ENCODE measurements at regions not wholly inside any gene's neighbourhood (a gene's known extent, or its start where the extent isn't known, plus 50 kb on each side); places are given as distances from the start of the nearest gene placed in this dataset.

DNA sequence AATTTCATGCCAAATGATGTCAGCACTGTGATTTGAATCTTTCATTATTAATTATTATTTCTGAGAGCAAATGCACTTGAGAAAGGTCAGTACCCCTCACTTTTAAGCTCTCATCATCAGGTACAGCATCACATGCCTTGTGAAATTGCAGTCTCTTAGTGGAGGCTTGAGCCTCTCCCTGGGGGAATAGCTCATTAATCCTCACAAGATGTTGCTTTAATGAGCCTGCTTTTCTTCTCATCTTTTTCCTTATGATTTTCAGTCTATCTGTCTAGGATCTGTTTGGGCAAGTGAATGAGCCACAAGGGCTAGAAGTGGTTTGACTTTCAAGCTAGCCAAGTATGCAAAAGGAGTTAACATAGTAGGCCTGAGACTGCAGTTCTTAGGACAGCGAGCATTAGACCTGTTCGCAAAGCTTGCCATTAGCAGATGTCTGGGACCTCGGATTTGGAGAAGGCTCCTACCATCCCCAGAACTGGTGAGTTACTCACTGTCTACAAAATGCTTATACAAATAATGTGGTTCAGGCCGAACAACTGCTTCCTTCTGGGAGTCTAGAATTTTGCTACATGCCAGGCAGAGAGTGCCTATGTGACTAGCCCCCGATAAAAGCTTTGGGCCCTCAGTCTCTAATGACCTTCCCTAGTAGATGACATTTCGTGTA is 174.5 kb downstream of the IL15 start:
- DNase-seq (no peak), ATAC-seq (ENCODE audit: insufficient read depth, low FRiP score) (no peak)
- Histone ChIP-seq H3K9me3 (ENCODE audit: control insufficient read depth in 4 of 4, insufficient read depth in 3 of 4, low read length in 3 of 4) (no peaks in the 10 kb centered on the region), H3K4me3 (no peak overlapping the region), H3K27ac (ENCODE audit: low read depth in 1 of 2, low read length in 1 of 2) (no peak overlapping the region), H3K36me3 (ENCODE audit: control insufficient read depth in 4 of 4, insufficient read depth in 4 of 4, low read length in 4 of 4) (no peaks in the 10 kb centered on the region), H3K4me1 (ENCODE audit: control insufficient read depth in 5 of 5, insufficient read depth in 5 of 5, low read length in 5 of 5) (no peaks in the 10 kb centered on the region), H3K27me3 (ENCODE audit: control insufficient read depth in 3 of 3, insufficient read depth in 3 of 3, low read length in 2 of 3) (no peaks in the 10 kb centered on the region), H3K9ac (ENCODE audit: insufficient read depth in 1 of 2, low read length in 2 of 2) (no peak overlapping the region)
- 91% methylated on average over 6 of the region's 6 CpGs for WGBS, 2 donors
- TF ChIP-seq, protein P1, sequence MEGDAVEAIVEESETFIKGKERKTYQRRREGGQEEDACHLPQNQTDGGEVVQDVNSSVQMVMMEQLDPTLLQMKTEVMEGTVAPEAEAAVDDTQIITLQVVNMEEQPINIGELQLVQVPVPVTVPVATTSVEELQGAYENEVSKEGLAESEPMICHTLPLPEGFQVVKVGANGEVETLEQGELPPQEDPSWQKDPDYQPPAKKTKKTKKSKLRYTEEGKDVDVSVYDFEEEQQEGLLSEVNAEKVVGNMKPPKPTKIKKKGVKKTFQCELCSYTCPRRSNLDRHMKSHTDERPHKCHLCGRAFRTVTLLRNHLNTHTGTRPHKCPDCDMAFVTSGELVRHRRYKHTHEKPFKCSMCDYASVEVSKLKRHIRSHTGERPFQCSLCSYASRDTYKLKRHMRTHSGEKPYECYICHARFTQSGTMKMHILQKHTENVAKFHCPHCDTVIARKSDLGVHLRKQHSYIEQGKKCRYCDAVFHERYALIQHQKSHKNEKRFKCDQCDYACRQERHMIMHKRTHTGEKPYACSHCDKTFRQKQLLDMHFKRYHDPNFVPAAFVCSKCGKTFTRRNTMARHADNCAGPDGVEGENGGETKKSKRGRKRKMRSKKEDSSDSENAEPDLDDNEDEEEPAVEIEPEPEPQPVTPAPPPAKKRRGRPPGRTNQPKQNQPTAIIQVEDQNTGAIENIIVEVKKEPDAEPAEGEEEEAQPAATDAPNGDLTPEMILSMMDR (IDR thresholded peaks at IDR 0.05; ENCODE audit: control extremely low read depth, extremely low read depth) = no peak

DNA sequence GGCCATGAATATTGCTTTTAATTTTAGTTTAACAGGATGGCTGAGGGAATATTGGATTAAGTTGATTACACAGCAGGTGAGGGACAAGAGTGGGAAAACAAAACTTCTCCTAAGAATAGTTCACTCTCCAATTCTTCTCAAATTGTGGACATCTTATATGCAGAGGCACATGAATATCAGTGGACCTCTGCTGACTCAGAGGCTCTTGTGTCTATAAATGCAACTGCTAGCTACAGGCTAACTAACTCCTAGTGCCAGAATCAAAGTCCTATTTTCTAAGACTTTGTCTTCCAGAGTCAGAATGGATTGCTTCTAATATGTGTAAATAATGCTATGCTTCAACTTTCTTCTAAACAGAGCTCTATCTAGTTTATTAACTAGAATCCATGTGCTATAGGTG is 175.8 kb downstream of the IL15 start:
- Histone ChIP-seq H3K27me3 (ENCODE audit: control insufficient read depth in 3 of 3, insufficient read depth in 3 of 3, low read length in 2 of 3) (no peaks in the 10 kb centered on the region), H3K4me1 (ENCODE audit: control insufficient read depth in 5 of 5, insufficient read depth in 5 of 5, low read length in 5 of 5) (no peaks in the 10 kb centered on the region), H3K4me3 (no peak overlapping the region), H3K36me3 (ENCODE audit: control insufficient read depth in 4 of 4, insufficient read depth in 4 of 4, low read length in 4 of 4) (no peaks in the 10 kb centered on the region), H3K27ac (ENCODE audit: low read depth in 1 of 2, low read length in 1 of 2) (no peak overlapping the region), H3K9me3 (ENCODE audit: control insufficient read depth in 4 of 4, insufficient read depth in 3 of 4, low read length in 3 of 4) (no peaks in the 10 kb centered on the region), H3K9ac (ENCODE audit: insufficient read depth in 1 of 2, low read length in 2 of 2) (no peak overlapping the region)
- ATAC-seq (ENCODE audit: insufficient read depth, low FRiP score) (no peak), DNase-seq (no peak)
- TF ChIP-seq, protein P1 (IDR thresholded peaks at IDR 0.05; ENCODE audit: control extremely low read depth, extremely low read depth) = no peak

DNA sequence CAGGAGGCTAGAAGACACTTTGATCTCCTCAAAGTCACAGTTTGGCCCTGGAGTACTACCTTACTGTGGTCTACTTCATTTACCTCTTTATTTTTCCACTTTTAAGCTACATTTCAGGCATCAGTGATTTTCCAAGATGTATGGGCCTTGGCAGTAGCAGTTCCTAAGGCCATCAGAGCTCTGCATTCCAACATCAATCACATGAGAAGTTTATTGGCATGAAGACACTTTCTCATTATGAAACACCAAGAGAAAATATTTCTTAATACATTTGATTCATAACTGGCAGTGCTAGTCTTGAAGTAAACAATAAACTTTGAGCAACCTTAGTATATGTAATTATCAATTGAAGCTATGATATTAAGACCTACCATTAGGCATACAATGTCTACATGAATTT is 178.1 kb downstream of the IL15 start:
- H3K4me1 ChIP-seq (ENCODE audit: control insufficient read depth in 5 of 5, insufficient read depth in 5 of 5, low read length in 5 of 5) = no peaks in the 10 kb centered on the region
- no peaks in the 10 kb centered on the region for H3K36me3 ChIP-seq (ENCODE audit: control insufficient read depth in 4 of 4, insufficient read depth in 4 of 4, low read length in 4 of 4)
- H3K9ac ChIP-seq (ENCODE audit: insufficient read depth in 1 of 2, low read length in 2 of 2) = no peak overlapping the region
- TF ChIP-seq, protein P1 (IDR thresholded peaks at IDR 0.05; ENCODE audit: control extremely low read depth, extremely low read depth) = no peak
- H3K9me3 ChIP-seq (ENCODE audit: control insufficient read depth in 4 of 4, insufficient read depth in 3 of 4, low read length in 3 of 4) = no peaks in the 10 kb centered on the region
- no peak overlapping the region for H3K27ac ChIP-seq (ENCODE audit: low read depth in 1 of 2, low read length in 1 of 2)
- no peak overlapping the region for H3K4me3 ChIP-seq
- ATAC-seq (ENCODE audit: insufficient read depth, low FRiP score) = no peak
- no peak for DNase-seq
- no peaks in the 10 kb centered on the region for H3K27me3 ChIP-seq (ENCODE audit: control insufficient read depth in 3 of 3, insufficient read depth in 3 of 3, low read length in 2 of 3)

DNA sequence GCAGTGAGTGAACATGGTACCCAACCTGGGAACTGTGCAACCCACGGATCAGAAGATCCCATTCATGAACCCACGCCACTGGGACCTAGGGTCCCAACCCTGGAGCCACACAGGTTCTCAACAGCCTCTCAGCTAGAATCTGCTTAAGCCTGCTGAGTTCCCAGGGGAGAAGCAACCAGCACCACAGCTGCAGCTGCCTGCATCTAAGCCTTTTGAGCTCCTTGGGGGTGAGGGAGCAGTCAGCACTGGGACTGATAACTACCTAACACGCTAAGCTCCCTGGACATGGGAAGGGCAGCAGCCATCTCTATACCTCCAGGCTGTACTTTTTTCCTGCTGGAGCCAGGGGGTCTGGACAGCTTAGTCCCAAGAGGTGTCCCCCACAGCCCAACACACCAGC is 179.3 kb downstream of the IL15 start:
- Histone ChIP-seq H3K9ac (ENCODE audit: insufficient read depth in 1 of 2, low read length in 2 of 2) (no peak overlapping the region), H3K4me1 (ENCODE audit: control insufficient read depth in 5 of 5, insufficient read depth in 5 of 5, low read length in 5 of 5) (no peaks in the 10 kb centered on the region), H3K4me3 (no peak overlapping the region), H3K9me3 (ENCODE audit: control insufficient read depth in 4 of 4, insufficient read depth in 3 of 4, low read length in 3 of 4) (no peaks in the 10 kb centered on the region), H3K27me3 (ENCODE audit: control insufficient read depth in 3 of 3, insufficient read depth in 3 of 3, low read length in 2 of 3) (no peaks in the 10 kb centered on the region), H3K27ac (ENCODE audit: low read depth in 1 of 2, low read length in 1 of 2) (no peak overlapping the region), H3K36me3 (ENCODE audit: control insufficient read depth in 4 of 4, insufficient read depth in 4 of 4, low read length in 4 of 4) (no peaks in the 10 kb centered on the region)
- TF ChIP-seq, protein P1 (IDR thresholded peaks at IDR 0.05; ENCODE audit: control extremely low read depth, extremely low read depth) = no peak
- 91 to 92% methylated on average over 3 of the region's 3 CpGs for WGBS, 2 donors
- DNase-seq = no peak
- no peak for ATAC-seq (ENCODE audit: insufficient read depth, low FRiP score)
